Mesothelial cell of epicardium (in vitro differentiated cells): ENCODE measurements at regions not wholly inside any gene's neighbourhood (a gene's known extent, or its start where the extent isn't known, plus 50 kb on each side); places are given as distances from the start of the nearest gene placed in this dataset.
A peak's percentile ranks its signal among the peaks of the same experiment; 100 is the strongest.

Experiments
- DNase-seq, 2 experiments: peaks; one replicate each; pipeline ENCODE4 v3.0.0; 2021; ENCODE audit warnings: low spot score in 2 of 2; ENCODE audit not compliant: unreplicated experiment in 2 of 2
- H3K27ac Mint-ChIP-seq: 2 replicates; pipeline ENCODE4 v1.8.0; 2021; ENCODE audit warnings: mixed read lengths
- H3K27me3 Mint-ChIP-seq: 2 replicates; pipeline ENCODE4 v1.8.0; 2021; ENCODE audit warnings: low read depth, mixed read lengths
- H3K36me3 Mint-ChIP-seq: 2 replicates; pipeline ENCODE4 v1.8.0; 2021; ENCODE audit warnings: mixed read lengths
- H3K4me1 Mint-ChIP-seq: 2 replicates; pipeline ENCODE4 v1.8.0; 2021; ENCODE audit warnings: mixed read lengths
- H3K4me3 Mint-ChIP-seq: 2 replicates; pipeline ENCODE4 v1.8.0; 2021; ENCODE audit warnings: mild to moderate bottlenecking, moderate library complexity, mixed read lengths
- H3K9me3 Mint-ChIP-seq: 2 replicates; pipeline ENCODE4 v1.8.0; 2021; ENCODE audit warnings: mixed read lengths
- CTCF ChIP-seq: fragments of 200-600 bp; sonication (generic); IDR thresholded peaks from one replicate; pipeline ENCODE4 v1.5.0; 2021; ENCODE audit warnings: antibody characterized with exemption; ENCODE audit not compliant: unreplicated experiment

- peaks cover 3% of the 10 kb centered on the region for H3K9me3 Mint-ChIP-seq
- H3K27me3 Mint-ChIP-seq, result no peaks in the 10 kb centered on the region
- H3K4me1 Mint-ChIP-seq, result peaks cover 15% of the 10 kb centered on the region
- no peak for DNase-seq
- H3K36me3 Mint-ChIP-seq, result no peaks in the 10 kb centered on the region
- peak overlapping the region; percentile 54 for H3K27ac Mint-ChIP-seq
- no peak overlapping the region for H3K4me3 Mint-ChIP-seq
- no peak for TF ChIP-seq CTCF
These were observed 398.3 kb downstream of the BCAT1 start for GRCh38 chr12:24550609-24551008.

GRCh38 chr12:24546661-24547060 is 402.2 kb downstream of the BCAT1 start:
- peaks cover 13% of the 10 kb centered on the region for H3K4me1 Mint-ChIP-seq
- no peak for DNase-seq
- TF ChIP-seq CTCF, result no peak
- H3K27ac Mint-ChIP-seq, result no peak overlapping the region
- H3K27me3 Mint-ChIP-seq, result no peaks in the 10 kb centered on the region
- no peak overlapping the region for H3K4me3 Mint-ChIP-seq
- H3K36me3 Mint-ChIP-seq, result no peaks in the 10 kb centered on the region
- peaks cover 3% of the 10 kb centered on the region for H3K9me3 Mint-ChIP-seq

- peaks cover 3% of the 10 kb centered on the region for H3K9me3 Mint-ChIP-seq
- peaks cover 8% of the 10 kb centered on the region for H3K4me1 Mint-ChIP-seq
- no peak for DNase-seq
- no peaks in the 10 kb centered on the region for H3K27me3 Mint-ChIP-seq
- no peaks in the 10 kb centered on the region for H3K36me3 Mint-ChIP-seq
- no peak for TF ChIP-seq CTCF
- no peak overlapping the region for H3K27ac Mint-ChIP-seq
- no peak overlapping the region for H3K4me3 Mint-ChIP-seq
These were observed 402.8 kb downstream of the BCAT1 start for GRCh38 chr12:24546084-24546483.

- Mint-ChIP-seq H3K9me3 (peaks cover 3% of the 10 kb centered on the region), H3K4me3 (no peak overlapping the region), H3K36me3 (no peaks in the 10 kb centered on the region), H3K4me1 (peaks cover 10% of the 10 kb centered on the region), H3K27ac (no peak overlapping the region), H3K27me3 (no peaks in the 10 kb centered on the region)
- TF ChIP-seq CTCF, result no peak
- no peak for DNase-seq
These were observed 404.5 kb downstream of the BCAT1 start for GRCh38 chr12:24544368-24544767.

- Mint-ChIP-seq H3K27ac (no peak overlapping the region), H3K4me3 (no peak overlapping the region), H3K4me1 (peaks cover 32% of the 10 kb centered on the region), H3K9me3 (no peaks in the 10 kb centered on the region), H3K36me3 (no peaks in the 10 kb centered on the region), H3K27me3 (no peaks in the 10 kb centered on the region)
- no peak for DNase-seq
- TF ChIP-seq CTCF, result no peak
These were observed 407.6 kb downstream of the BCAT1 start for GRCh38 chr12:24541193-24541871.

- Mint-ChIP-seq H3K36me3 (no peaks in the 10 kb centered on the region), H3K27ac (no peak overlapping the region), H3K4me1 (peaks cover 38% of the 10 kb centered on the region), H3K4me3 (no peak overlapping the region), H3K27me3 (no peaks in the 10 kb centered on the region), H3K9me3 (no peaks in the 10 kb centered on the region)
- no peak for DNase-seq
- TF ChIP-seq CTCF, result no peak
These were observed 409.3 kb downstream of the BCAT1 start for GRCh38 chr12:24539646-24540045.
